Stimulated activated naive CD8-positive, alpha-beta T cell treated with anti-CD3 and anti-CD28 coated beads, Interleukin-15, amount 100 ng/mL, for 72 hours (primary cell): ENCODE measurements at regions not wholly inside any gene's neighbourhood (a gene's known extent, or its start where the extent isn't known, plus 50 kb on each side); places are given as distances from the start of the nearest gene placed in this dataset.
A peak's percentile ranks its signal among the peaks of the same experiment; 100 is the strongest.
"Not testable (repeated sequence)": the region's sequence is repeated elsewhere in the genome, so short reads cannot be mapped to it uniquely, and the experiment has no call there.

Experiments
- ATAC-seq: fragments of 150-1000 bp; cut with Tn5 transposase; 2 replicates; pipeline ENCODE4 v1.10.0; 2021; ENCODE audit warnings: mild to moderate bottlenecking, moderate library complexity
- DNase-seq, 2 donors: peaks; one replicate each; pipeline ENCODE4 v3.0.0; 2021 to 2022
- H3K27ac Mint-ChIP-seq, 2 donors: one replicate each; pipeline ENCODE4 v1.8.0; 2022; ENCODE audit warnings: mild to moderate bottlenecking in 2 of 2, mixed read lengths in 2 of 2, moderate library complexity in 2 of 2
- H3K27me3 Mint-ChIP-seq: one replicate; pipeline ENCODE4 v1.8.0; 2022; ENCODE audit warnings: mixed read lengths
- H3K4me1 Mint-ChIP-seq: one replicate; pipeline ENCODE4 v1.8.0; 2022; ENCODE audit warnings: mild to moderate bottlenecking, mixed read lengths
- H3K4me3 Mint-ChIP-seq, 2 donors: one replicate each; pipeline ENCODE4 v1.8.0; 2022; ENCODE audit warnings: mild to moderate bottlenecking in 2 of 2, mixed read lengths in 2 of 2, moderate library complexity in 1 of 2
- H3K9me3 Mint-ChIP-seq, 2 donors: one replicate each; pipeline ENCODE4 v1.8.0; 2022; ENCODE audit warnings: mixed read lengths in 2 of 2

GRCh38 chr7:29619111-29619510 lies 55.5 kb downstream of the PRR15 start:
- Mint-ChIP-seq H3K27ac (no peak overlapping the region), H3K4me3 (no peak overlapping the region), H3K27me3 (peaks cover 18% of the 10 kb centered on the region), H3K4me1 (no peaks in the 10 kb centered on the region), H3K9me3 (no peaks in the 10 kb centered on the region)
- no peak for ATAC-seq
- no peak for DNase-seq

DNA sequence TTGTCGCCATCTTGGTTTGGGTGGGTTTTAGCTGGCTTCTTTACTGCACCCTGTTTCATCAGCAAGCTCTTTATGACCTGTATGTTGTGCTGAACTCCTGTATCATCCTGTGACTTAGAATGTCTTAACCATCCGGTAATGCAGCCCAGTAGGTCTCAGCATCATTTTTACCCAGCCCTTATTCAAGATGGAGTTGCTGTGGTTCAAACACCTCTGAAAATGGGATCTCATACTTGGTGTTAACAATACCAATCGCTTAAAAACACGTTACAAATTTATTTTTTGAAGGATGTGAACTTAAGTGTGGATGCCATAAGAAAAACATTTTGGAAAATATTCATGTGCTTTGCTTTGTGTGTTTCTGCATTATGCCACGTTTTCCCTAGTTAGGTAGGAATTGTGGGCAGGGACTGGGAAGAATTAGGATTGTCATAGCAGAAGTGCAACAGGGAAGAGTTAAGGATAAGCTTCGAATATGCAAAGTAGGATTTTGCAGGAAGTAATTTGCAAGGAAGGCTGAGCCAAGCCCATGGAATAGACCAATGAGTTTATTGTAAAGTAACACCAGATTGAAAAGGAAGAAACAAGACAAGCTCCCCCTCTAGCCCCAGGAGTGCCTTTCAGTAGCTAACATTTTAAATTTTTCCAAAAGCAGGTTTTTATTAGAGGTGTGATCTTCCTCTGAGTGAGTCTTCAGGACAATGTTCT lies 56.4 kb downstream of the PRR15 start:
- DNase-seq (no peak), ATAC-seq (no peak)
- Mint-ChIP-seq H3K9me3 (no peaks in the 10 kb centered on the region), H3K4me3 (no peak overlapping the region), H3K4me1 (no peaks in the 10 kb centered on the region), H3K27ac (no peak overlapping the region), H3K27me3 (peaks cover 9% of the 10 kb centered on the region)

GRCh38 chr7:29620556-29620930 lies 56.9 kb downstream of the PRR15 start:
- Mint-ChIP-seq H3K27ac (no peak overlapping the region), H3K27me3 (peaks cover 4% of the 10 kb centered on the region), H3K4me3 (no peak overlapping the region), H3K9me3 (no peaks in the 10 kb centered on the region), H3K4me1 (no peaks in the 10 kb centered on the region)
- ATAC-seq (no peak), DNase-seq (no peak)

DNA sequence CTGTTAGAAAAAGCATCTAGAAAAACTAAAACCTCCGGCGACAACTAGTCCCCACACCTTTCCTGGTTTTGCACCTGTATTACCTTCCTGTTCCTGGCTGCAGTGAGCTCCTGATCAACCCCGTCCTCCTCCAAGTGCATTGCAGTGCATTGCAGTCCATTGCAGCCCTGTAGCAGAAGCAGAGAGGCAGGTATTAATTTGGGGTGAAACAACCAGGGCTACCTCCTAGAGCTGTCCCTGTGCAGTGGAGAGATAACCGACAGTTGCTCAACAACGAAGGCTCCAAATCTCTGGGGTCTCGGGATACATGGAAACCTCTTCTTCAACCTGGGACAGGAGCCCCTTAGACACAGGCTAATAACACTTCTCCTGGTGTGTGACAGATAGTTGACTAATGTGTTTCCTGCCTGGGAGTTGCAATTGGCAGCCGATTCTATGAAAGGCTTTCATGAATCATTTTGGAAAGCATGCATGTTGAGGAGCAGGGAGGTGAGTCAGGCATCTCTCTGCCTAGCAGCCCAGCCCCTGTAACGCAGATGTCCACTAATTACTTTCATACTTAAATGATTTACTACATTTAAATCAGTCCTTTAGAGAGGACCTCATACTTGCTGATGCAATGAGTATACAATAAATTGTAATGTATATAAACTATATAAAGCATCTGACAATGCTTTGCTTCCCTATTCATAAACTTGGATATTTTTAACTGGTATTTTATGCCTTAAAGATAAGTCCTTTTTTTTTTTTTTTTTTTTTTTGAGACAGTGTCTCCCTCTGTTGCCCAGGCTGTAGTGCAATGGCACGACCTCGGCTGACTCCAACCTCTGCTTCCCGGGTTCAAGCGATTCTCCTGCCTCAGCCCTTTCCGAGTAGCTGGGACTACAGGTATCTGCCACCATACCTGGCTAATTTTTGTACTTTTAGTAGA lies 59.0 kb downstream of the PRR15 start:
- Mint-ChIP-seq H3K4me3 (no peak overlapping the region), H3K27ac (no peak overlapping the region)
- no peak for DNase-seq

DNA sequence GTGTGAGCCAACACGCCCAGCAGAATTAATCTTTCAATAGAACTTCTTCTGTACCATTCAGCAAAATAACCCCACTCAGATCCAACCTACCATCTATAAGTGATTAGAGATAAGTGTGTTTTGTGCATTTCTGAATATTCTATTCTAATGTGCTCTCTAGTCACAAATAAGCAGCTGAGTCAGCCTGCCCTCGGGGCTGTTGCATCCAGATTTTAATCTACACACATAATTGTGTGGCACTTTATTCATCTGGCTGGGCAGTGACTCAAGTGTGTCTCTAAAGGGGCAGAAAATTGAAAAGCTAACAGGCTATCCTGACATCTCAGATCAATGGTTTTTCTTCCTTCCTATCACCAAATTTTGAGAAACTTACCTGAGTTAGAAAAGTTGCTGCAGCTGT lies 60.3 kb downstream of the PRR15 start:
- DNase-seq (no peak), ATAC-seq (no peak)
- H3K4me1 Mint-ChIP-seq, result no peaks in the 10 kb centered on the region
- no peak overlapping the region for H3K4me3 Mint-ChIP-seq
- peaks cover 9% of the 10 kb centered on the region for H3K27me3 Mint-ChIP-seq
- H3K9me3 Mint-ChIP-seq, result no peaks in the 10 kb centered on the region
- H3K27ac Mint-ChIP-seq, result no peak overlapping the region

More for the DNA sequence above, 59.0 kb downstream of the PRR15 start:
- Mint-ChIP-seq H3K4me1 (no peaks in the 10 kb centered on the region), H3K27me3 (no peaks in the 10 kb centered on the region), H3K9me3 (no peaks in the 10 kb centered on the region)
- ATAC-seq, result no peak

DNA sequence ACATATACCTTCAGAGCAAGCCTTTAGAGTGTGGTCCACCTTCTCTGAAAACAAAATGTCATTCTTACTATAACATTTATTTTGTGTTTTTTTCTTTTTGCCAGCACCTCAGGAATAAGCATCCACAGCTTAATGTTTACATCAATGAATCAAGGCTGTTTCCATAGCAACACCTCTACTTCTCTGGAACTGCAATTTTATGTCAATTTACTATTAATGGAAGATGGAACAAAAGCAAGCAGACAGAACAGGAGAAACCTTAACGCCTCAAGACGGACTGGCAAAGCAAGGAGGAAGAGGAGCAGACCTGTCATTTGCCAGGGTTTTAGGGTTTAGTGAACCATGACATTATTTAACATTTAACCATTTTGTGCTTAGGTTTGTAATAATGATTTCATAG lies 63.1 kb downstream of the PRR15 start:
- no peaks in the 10 kb centered on the region for H3K9me3 Mint-ChIP-seq
- H3K4me3 Mint-ChIP-seq, result no peak overlapping the region
- no peaks in the 10 kb centered on the region for H3K4me1 Mint-ChIP-seq
- H3K27me3 Mint-ChIP-seq, result peaks cover 15% of the 10 kb centered on the region
- ATAC-seq (no peak), DNase-seq (no peak)
- no peak overlapping the region for H3K27ac Mint-ChIP-seq

DNA sequence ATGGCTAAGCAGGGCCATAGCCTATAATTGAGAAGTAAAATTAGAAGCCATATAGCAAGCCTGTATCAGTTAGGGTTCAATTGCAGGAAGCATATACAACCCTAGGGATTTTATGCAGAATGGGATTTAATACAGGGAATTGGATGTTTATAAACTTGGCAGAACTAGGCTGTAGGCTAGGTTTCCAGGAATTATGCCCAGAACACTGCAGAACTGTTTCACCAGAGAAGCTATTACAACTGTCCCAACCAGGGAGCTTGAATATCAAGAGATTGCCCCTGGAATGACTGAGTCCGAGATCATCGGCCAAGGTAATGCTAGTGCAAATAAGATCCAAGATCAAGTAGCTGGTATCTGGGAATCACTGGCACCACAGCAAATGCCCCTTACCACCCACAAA lies 64.0 kb downstream of the PRR15 start:
- no peaks in the 10 kb centered on the region for H3K4me1 Mint-ChIP-seq
- ATAC-seq (no peak), DNase-seq (no peak)
- H3K27ac Mint-ChIP-seq, result no peak overlapping the region
- no peak overlapping the region for H3K4me3 Mint-ChIP-seq
- no peaks in the 10 kb centered on the region for H3K9me3 Mint-ChIP-seq
- peaks cover 15% of the 10 kb centered on the region for H3K27me3 Mint-ChIP-seq

DNA sequence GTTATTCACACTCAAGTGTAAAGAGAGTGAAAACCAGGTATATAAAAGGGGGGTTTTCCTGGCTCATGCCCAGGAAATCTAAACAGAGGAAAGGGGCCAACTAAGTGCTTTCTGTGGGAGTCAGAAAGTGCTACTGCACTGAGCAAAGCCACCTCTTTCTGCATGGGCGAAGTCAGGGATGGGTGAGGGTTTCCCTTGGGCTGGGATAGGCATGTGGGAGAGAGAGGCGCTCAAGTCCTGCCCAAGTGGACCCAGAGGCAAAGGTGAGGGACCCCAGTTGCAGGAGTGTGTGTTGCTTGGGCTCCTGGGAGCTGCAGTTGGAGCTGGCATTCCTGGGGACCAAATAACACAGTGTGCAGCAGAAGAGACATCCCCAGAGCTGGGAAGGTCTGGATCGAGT lies 65.9 kb downstream of the PRR15 start:
- DNase-seq, result no peak
- no peak for ATAC-seq
- Mint-ChIP-seq H3K9me3 (no peaks in the 10 kb centered on the region), H3K4me3 (no peak overlapping the region), H3K4me1 (no peaks in the 10 kb centered on the region), H3K27ac (peak overlapping the region in 1 of 2 donors; percentile 5), H3K27me3 (peaks cover 15% of the 10 kb centered on the region)

GRCh38 chr7:29635067-29636008 lies 71.7 kb downstream of the PRR15 start:
- not testable (repeated sequence) for H3K27ac Mint-ChIP-seq, H3K9me3 Mint-ChIP-seq, ATAC-seq, H3K4me3 Mint-ChIP-seq, H3K27me3 Mint-ChIP-seq, DNase-seq, H3K4me1 Mint-ChIP-seq

GRCh38 chr7:29636009-29636351 lies 72.3 kb downstream of the PRR15 start:
- Mint-ChIP-seq H3K4me3 (no peak overlapping the region), H3K4me1 (no peaks in the 10 kb centered on the region), H3K27me3 (no peaks in the 10 kb centered on the region), H3K27ac (no peak overlapping the region), H3K9me3 (no peaks in the 10 kb centered on the region)
- no peak for ATAC-seq
- no peak for DNase-seq

DNA sequence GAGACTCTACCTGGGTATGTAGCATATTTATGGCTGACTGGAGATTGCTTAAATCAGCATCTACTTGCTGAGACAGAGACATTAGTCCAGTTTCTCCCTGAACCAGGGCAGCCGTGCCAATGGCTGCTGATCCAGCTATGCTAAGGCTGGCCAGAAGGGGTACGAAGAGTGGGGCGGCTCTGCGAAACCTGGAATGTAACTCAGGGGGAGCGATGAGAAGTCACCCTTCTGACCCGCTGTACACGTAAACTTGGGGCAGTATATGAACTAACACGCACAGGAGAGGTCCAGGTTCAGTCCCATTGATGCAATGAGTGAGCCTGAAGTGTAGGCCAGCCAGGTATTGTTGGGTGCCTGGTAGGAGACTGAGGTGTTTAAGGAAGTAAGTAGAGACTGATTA lies 73.7 kb downstream of the PRR15 start:
- Mint-ChIP-seq H3K27ac (no peak overlapping the region), H3K27me3 (no peaks in the 10 kb centered on the region), H3K4me1 (no peaks in the 10 kb centered on the region), H3K9me3 (no peaks in the 10 kb centered on the region), H3K4me3 (no peak overlapping the region)
- ATAC-seq (no peak), DNase-seq (no peak)

DNA sequence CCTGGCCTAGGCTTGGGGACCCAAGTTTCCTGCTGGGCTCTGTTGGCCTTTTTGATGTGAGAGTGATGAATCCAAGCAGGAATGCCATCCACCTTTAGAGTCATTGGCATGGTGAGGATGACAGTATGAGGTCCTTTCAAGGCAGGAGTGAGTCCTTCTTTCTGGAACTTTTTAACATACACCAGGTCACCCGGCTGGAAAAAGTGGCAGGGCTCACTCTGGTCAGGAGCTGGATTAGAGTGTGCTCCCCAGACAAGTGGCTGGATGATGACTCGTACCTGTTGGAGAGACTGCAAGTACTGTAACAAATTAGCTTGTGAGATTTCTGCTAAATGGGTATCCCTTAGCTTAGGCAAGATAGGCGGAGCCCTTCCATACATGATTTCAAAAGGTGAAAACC lies 75.2 kb downstream of the PRR15 start:
- H3K27me3 Mint-ChIP-seq, H3K4me1 Mint-ChIP-seq, DNase-seq, H3K27ac Mint-ChIP-seq, H3K9me3 Mint-ChIP-seq, H3K4me3 Mint-ChIP-seq, ATAC-seq: not testable (repeated sequence)

DNA sequence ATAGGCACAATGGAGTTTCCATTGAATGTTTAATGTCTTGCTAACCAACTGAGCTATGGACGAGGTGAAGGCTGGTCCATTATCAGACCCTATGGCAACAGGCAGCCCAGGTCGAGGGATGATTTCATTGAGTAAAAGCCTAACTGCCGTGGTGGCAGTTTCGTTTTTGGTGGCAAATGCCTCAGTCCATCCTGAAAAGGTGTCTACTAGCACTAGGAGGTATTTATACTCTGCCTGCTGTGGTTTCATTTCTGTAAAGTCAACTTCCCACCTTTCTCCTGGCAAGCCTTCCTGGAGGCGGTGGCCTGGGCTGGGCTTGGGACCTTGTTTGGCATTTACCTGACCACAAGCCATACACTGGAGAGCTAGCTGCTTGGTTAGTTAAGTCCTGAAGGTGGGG lies 75.8 kb downstream of the PRR15 start:
- no peak overlapping the region for H3K4me3 Mint-ChIP-seq
- no peaks in the 10 kb centered on the region for H3K4me1 Mint-ChIP-seq
- H3K27ac Mint-ChIP-seq, result no peak overlapping the region
- no peaks in the 10 kb centered on the region for H3K9me3 Mint-ChIP-seq
- DNase-seq, result no peak
- no peak for ATAC-seq
- H3K27me3 Mint-ChIP-seq, result no peaks in the 10 kb centered on the region

DNA sequence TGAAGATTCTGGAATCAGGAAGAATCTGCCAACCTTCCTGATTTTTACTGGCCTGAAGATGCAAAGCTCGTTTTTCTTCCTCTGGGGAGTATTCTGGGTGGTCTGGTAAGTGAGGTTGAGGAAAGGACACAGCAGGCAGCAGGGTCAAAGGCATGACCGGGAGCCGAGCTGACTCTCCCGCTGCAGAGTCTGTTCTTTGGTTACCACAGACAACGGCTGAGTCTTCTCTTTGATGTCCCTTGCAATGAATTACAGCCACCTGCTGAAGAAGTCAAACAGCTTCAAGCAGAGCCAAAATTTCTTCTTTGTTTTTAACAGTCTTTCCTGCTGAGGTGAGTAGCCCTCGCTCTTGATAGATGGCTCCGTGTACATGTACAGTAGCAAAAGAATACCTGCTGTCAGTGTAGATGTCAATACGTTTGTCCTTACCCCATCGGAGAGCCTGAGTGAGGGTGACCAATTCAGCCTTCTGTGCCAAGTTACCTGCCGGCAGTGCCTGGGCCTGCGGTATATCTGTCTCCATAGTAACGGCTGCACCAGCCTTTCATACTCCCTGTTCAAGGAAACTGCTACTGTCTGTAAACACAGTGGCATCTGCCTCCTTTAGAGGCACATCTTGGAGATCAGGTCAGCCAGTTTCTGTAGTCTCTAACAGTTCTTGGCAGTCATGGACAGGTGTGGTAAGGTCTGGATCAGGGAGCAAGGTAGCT lies 76.4 kb downstream of the PRR15 start:
- ATAC-seq (no peak), DNase-seq (no peak)
- Mint-ChIP-seq H3K4me1 (no peaks in the 10 kb centered on the region), H3K27ac (peak overlapping the region in 1 of 2 donors; percentile 36), H3K4me3 (no peak overlapping the region), H3K9me3 (no peaks in the 10 kb centered on the region), H3K27me3 (no peaks in the 10 kb centered on the region)

DNA sequence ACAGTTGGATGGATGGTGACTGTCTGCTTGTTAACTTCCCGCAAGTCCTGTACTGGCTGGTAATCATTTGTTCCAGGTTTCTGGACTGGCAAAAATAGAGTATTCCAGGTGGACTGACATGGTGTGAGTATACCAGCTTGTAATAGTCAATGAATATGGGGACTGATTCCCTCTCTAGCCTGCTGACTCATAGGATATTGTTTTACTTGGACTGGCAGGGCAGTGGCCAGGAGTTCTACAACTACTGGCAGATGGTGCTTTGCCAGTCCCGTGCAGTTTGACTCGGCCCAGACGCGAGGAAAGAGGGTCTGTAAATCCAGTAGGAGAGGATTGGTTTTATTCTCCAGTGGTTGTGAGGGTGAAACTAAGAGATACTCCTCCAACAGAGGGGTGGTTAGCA lies 78.0 kb downstream of the PRR15 start:
- Mint-ChIP-seq H3K27me3 (peaks cover 3% of the 10 kb centered on the region), H3K4me1 (no peaks in the 10 kb centered on the region), H3K27ac (no peak overlapping the region), H3K4me3 (no peak overlapping the region), H3K9me3 (no peaks in the 10 kb centered on the region)
- DNase-seq (no peak), ATAC-seq (no peak)
